ENCODE measurements at regions not wholly inside any gene's neighbourhood (a gene's known extent, or its start where the extent isn't known, plus 50 kb on each side); places are given as distances from the start of the nearest gene placed in this dataset.

DNA sequence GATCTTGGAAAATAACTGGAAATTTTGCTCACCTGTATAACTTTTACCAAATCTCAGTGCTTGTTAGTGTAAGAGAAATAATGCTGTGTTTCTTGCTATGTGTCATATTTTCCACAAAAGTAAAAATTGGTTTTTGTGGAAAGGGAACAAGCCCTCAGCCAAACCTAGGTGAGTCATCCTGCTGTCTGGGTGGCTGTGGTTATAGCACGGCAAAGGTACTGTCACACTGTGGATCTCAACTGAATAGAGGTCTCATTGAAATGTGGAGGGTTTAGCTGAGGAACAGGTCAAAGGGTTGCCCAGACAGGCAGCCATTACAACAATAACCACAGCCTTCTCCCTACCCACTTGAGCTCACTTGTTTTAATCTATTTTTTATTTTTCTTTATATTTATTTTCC lies 338.8 kb upstream of the DACH1 start:
- ChIA-PET CTCF (ENCODE audit: partially characterized antibody) (interaction anchor here (1.1 to 1.6 kb wide), 2 partner anchors 11 to 16 kb away, joined by 3 read pairs; no protein-coding TSS in a partner anchor), POLR2A (ENCODE audit: partially characterized antibody) (no interaction called here)
- Histone ChIP-seq H3K27ac (ENCODE audit: low read depth, low read length) (no peak overlapping the region), H3K36me3 (ENCODE audit: insufficient read depth, low read length) (no peaks in the 10 kb centered on the region), H3K4me3 (ENCODE audit: low read length in 2 of 2) (no peak overlapping the region), H3K27me3 (ENCODE audit: insufficient read depth, low read length) (no peaks in the 10 kb centered on the region), H3K9me3 (ENCODE audit: control insufficient read depth in 1 of 2, low read length in 2 of 2) (no peaks in the 10 kb centered on the region), H3K4me1 (ENCODE audit: insufficient read depth, low read length) (no peaks in the 10 kb centered on the region)
- Mint-ChIP-seq H3K9me3 (peaks cover 0 to 11% (median 2%) of the 10 kb centered on the region in 8 donors), H3K36me3 (no peaks in the 10 kb centered on the region), H3K27ac (no peak overlapping the region), H3K4me1 (no peaks in the 10 kb centered on the region), H3K4me3 (no peak overlapping the region), H3K27me3 (no peaks in the 10 kb centered on the region)
- DNase-seq: no peak
- intact Hi-C loops (cut with micrococcal nuclease): no loop called here

- no peak overlapping the region for H3K27ac Mint-ChIP-seq
- H3K36me3 Mint-ChIP-seq: no peaks in the 10 kb centered on the region
- peaks cover 0 to 11% (median 2%) of the 10 kb centered on the region in 8 donors for H3K9me3 Mint-ChIP-seq
- H3K4me1 Mint-ChIP-seq: no peaks in the 10 kb centered on the region
- Histone ChIP-seq H3K4me1 (ENCODE audit: insufficient read depth, low read length) (no peaks in the 10 kb centered on the region), H3K9me3 (ENCODE audit: control insufficient read depth in 1 of 2, low read length in 2 of 2) (no peaks in the 10 kb centered on the region), H3K4me3 (ENCODE audit: low read length in 2 of 2) (no peak overlapping the region), H3K36me3 (ENCODE audit: insufficient read depth, low read length) (no peaks in the 10 kb centered on the region), H3K27ac (ENCODE audit: low read depth, low read length) (no peak overlapping the region), H3K27me3 (ENCODE audit: insufficient read depth, low read length) (no peaks in the 10 kb centered on the region)
- intact Hi-C loops (cut with micrococcal nuclease): no loop called here
- H3K4me3 Mint-ChIP-seq: no peak overlapping the region
- DNase-seq: no peak
- ChIA-PET POLR2A (ENCODE audit: partially characterized antibody) (no interaction called here), CTCF (ENCODE audit: partially characterized antibody) (no interaction called here)
- no peaks in the 10 kb centered on the region for H3K27me3 Mint-ChIP-seq
Observed at GRCh38 chr13:72204291-72204690, 337.3 kb upstream of the DACH1 start.

DNA sequence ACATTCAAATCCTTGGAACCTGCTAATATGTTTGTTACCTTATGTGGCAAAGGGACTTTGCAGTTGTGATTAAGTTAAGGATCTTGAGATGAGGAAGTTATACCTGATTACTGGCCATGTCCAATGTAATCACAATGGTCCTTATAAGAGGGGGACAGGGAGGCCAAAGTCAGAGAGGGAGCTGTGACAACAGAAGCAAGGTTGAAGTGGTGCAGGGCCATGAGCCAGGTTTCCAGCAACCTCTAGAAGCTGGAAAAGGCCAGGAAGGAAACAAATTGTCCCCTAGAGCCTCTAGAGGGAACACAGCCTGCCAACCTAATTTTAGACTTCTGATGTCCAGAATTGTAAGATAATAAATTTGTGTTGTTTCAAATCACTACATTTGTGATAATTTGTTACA lies 334.7 kb upstream of the DACH1 start:
- H3K27ac ChIP-seq (ENCODE audit: low read depth, low read length): no peak overlapping the region
- ChIA-PET CTCF (ENCODE audit: partially characterized antibody) (no interaction called here), POLR2A (ENCODE audit: partially characterized antibody) (no interaction called here)
- H3K36me3 ChIP-seq (ENCODE audit: insufficient read depth, low read length): no peaks in the 10 kb centered on the region
- Mint-ChIP-seq H3K36me3 (no peaks in the 10 kb centered on the region), H3K9me3 (peaks cover 0 to 13% (median 2%) of the 10 kb centered on the region in 8 donors), H3K4me1 (no peaks in the 10 kb centered on the region), H3K4me3 (no peak overlapping the region), H3K27ac (no peak overlapping the region), H3K27me3 (no peaks in the 10 kb centered on the region)
- H3K27me3 ChIP-seq (ENCODE audit: insufficient read depth, low read length): no peaks in the 10 kb centered on the region
- intact Hi-C loops (cut with micrococcal nuclease): no loop called here
- no peak for DNase-seq
- H3K4me1 ChIP-seq (ENCODE audit: insufficient read depth, low read length): no peaks in the 10 kb centered on the region
- no peak overlapping the region for H3K4me3 ChIP-seq (ENCODE audit: low read length in 2 of 2)
- no peaks in the 10 kb centered on the region for H3K9me3 ChIP-seq (ENCODE audit: control insufficient read depth in 1 of 2, low read length in 2 of 2)

GRCh38 chr13:72199640-72200039 lies 332.6 kb upstream of the DACH1 start:
- H3K27me3 Mint-ChIP-seq: no peaks in the 10 kb centered on the region
- peaks cover 0 to 13% (median 0%) of the 10 kb centered on the region in 8 donors for H3K9me3 Mint-ChIP-seq
- CTCF ChIA-PET (ENCODE audit: partially characterized antibody): no interaction called here

GRCh38 chr13:72198967-72199560 lies 332.1 kb upstream of the DACH1 start:
- Mint-ChIP-seq H3K4me3 (no peak overlapping the region), H3K4me1 (no peaks in the 10 kb centered on the region), H3K27me3 (no peaks in the 10 kb centered on the region), H3K9me3 (peaks cover 0 to 13% (median 0%) of the 10 kb centered on the region in 8 donors), H3K27ac (no peak overlapping the region), H3K36me3 (no peaks in the 10 kb centered on the region)
- DNase-seq: no peak
- no peaks in the 10 kb centered on the region for H3K27me3 ChIP-seq (ENCODE audit: insufficient read depth, low read length)
- H3K4me3 ChIP-seq (ENCODE audit: low read length in 2 of 2): no peak overlapping the region
- H3K36me3 ChIP-seq (ENCODE audit: insufficient read depth, low read length): no peaks in the 10 kb centered on the region
- H3K4me1 ChIP-seq (ENCODE audit: insufficient read depth, low read length): no peaks in the 10 kb centered on the region
- H3K27ac ChIP-seq (ENCODE audit: low read depth, low read length): no peak overlapping the region
- ChIA-PET POLR2A (ENCODE audit: partially characterized antibody) (no interaction called here), CTCF (ENCODE audit: partially characterized antibody) (no interaction called here)
- no peaks in the 10 kb centered on the region for H3K9me3 ChIP-seq (ENCODE audit: control insufficient read depth in 1 of 2, low read length in 2 of 2)
- intact Hi-C loops (cut with micrococcal nuclease): no loop called here

More at GRCh38 chr13:72199640-72200039, 332.6 kb upstream of the DACH1 start:
- no peaks in the 10 kb centered on the region for H3K36me3 ChIP-seq (ENCODE audit: insufficient read depth, low read length)
- no peak for DNase-seq
- H3K27ac ChIP-seq (ENCODE audit: low read depth, low read length): no peak overlapping the region
- Mint-ChIP-seq H3K4me3 (no peak overlapping the region), H3K4me1 (no peaks in the 10 kb centered on the region), H3K27ac (no peak overlapping the region), H3K36me3 (no peaks in the 10 kb centered on the region)
- intact Hi-C loops (cut with micrococcal nuclease): no loop called here
- H3K4me3 ChIP-seq (ENCODE audit: low read length in 2 of 2): no peak overlapping the region
- no peaks in the 10 kb centered on the region for H3K9me3 ChIP-seq (ENCODE audit: control insufficient read depth in 1 of 2, low read length in 2 of 2)
- H3K4me1 ChIP-seq (ENCODE audit: insufficient read depth, low read length): no peaks in the 10 kb centered on the region
- no peaks in the 10 kb centered on the region for H3K27me3 ChIP-seq (ENCODE audit: insufficient read depth, low read length)
- POLR2A ChIA-PET (ENCODE audit: partially characterized antibody): no interaction called here

DNA sequence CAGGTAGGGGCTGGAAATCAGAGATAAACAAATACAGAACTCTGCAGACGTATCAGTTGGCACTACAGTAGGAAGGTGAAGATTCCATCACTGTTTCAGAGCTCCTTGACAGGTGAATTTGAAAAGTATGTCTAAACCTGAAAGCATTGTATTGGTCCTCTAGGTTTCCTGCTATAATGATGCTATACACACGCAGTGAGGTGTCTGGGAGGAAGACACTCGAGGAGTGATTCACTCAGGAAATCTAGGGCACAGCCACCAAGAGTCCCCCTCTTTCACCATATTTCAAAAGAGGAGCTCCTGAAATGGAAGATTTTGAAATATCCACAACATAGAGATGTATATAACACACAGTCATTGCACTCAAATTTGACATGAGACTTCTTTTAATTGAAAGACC lies 331.0 kb upstream of the DACH1 start:
- Histone ChIP-seq H3K36me3 (ENCODE audit: insufficient read depth, low read length) (no peaks in the 10 kb centered on the region), H3K4me1 (ENCODE audit: insufficient read depth, low read length) (no peaks in the 10 kb centered on the region), H3K9me3 (ENCODE audit: control insufficient read depth in 1 of 2, low read length in 2 of 2) (no peaks in the 10 kb centered on the region), H3K4me3 (ENCODE audit: low read length in 2 of 2) (no peak overlapping the region), H3K27ac (ENCODE audit: low read depth, low read length) (no peak overlapping the region), H3K27me3 (ENCODE audit: insufficient read depth, low read length) (no peaks in the 10 kb centered on the region)
- intact Hi-C loops (cut with micrococcal nuclease): no loop called here
- DNase-seq: no peak
- no peaks in the 10 kb centered on the region for H3K4me1 Mint-ChIP-seq
- ChIA-PET CTCF (ENCODE audit: partially characterized antibody) (no interaction called here), POLR2A (ENCODE audit: partially characterized antibody) (no interaction called here)
- no peaks in the 10 kb centered on the region for H3K36me3 Mint-ChIP-seq
- no peaks in the 10 kb centered on the region for H3K27me3 Mint-ChIP-seq
- H3K9me3 Mint-ChIP-seq: peaks cover 0 to 10% (median under 1%) of the 10 kb centered on the region in 8 donors
- H3K27ac Mint-ChIP-seq: no peak overlapping the region
- no peak overlapping the region for H3K4me3 Mint-ChIP-seq

DNA sequence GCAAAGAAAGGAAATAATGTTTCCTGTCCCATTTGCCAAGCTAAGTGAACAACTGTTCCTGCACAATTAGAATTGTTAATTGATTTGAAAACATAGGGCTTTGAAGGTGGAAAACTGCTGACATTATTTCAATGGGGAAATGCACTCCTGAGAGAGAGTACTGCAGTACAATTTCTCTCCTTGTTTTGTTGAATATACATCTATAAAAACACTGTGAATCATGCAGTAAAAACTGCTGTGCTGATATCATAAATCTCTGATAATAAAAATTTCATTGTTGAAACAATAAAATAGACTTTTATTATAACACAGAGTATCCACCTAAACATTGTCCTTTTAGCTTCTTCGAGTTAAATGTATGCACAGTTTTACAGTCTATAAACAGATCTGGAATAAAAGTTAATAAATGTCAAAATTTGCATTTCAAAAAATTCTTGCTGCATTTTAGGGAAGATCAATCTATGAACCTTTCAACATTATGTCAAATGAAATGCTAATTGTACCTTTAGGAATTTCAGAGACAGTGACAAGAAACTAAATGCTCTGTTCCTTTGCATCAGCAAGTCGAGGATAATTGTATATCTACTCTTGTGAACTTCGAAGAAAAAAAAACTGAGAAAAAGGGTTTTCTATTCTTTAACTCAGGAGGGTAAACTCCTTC lies 328.2 kb upstream of the DACH1 start:
- CTCF ChIA-PET (ENCODE audit: partially characterized antibody): interaction anchor here (1.1 kb wide), 1 partner anchor 11 kb away, joined by 3 read pairs; no protein-coding TSS in a partner anchor
- no peak overlapping the region for H3K4me3 Mint-ChIP-seq
- H3K36me3 Mint-ChIP-seq: no peaks in the 10 kb centered on the region
- peaks cover 0 to 3% (median 0%) of the 10 kb centered on the region in 8 donors for H3K9me3 Mint-ChIP-seq
- no peak overlapping the region for H3K4me3 ChIP-seq (ENCODE audit: low read length in 2 of 2)
- intact Hi-C loops (cut with micrococcal nuclease): no loop called here
- no peaks in the 10 kb centered on the region for H3K27me3 Mint-ChIP-seq
- no peaks in the 10 kb centered on the region for H3K4me1 ChIP-seq (ENCODE audit: insufficient read depth, low read length)
- POLR2A ChIA-PET (ENCODE audit: partially characterized antibody): no interaction called here
- H3K36me3 ChIP-seq (ENCODE audit: insufficient read depth, low read length): no peaks in the 10 kb centered on the region
- no peaks in the 10 kb centered on the region for H3K4me1 Mint-ChIP-seq
- no peak overlapping the region for H3K27ac ChIP-seq (ENCODE audit: low read depth, low read length)
- no peaks in the 10 kb centered on the region for H3K27me3 ChIP-seq (ENCODE audit: insufficient read depth, low read length)
- H3K9me3 ChIP-seq (ENCODE audit: control insufficient read depth in 1 of 2, low read length in 2 of 2): no peaks in the 10 kb centered on the region
- no peak overlapping the region for H3K27ac Mint-ChIP-seq
- no peak for DNase-seq

Measured in CD4-positive, alpha-beta memory T cell (primary cell).